ENCODE measurements at regions not wholly inside any gene's neighbourhood (a gene's known extent, or its start where the extent isn't known, plus 50 kb on each side); places are given as distances from the start of the nearest gene placed in this dataset.

- Histone ChIP-seq H3K27me3 (ENCODE audit: control insufficient read depth, low read length) (no peaks in the 10 kb centered on the region), H3K4me2 (ENCODE audit: low read length) (no peak overlapping the region), H3K36me3 (ENCODE audit: control insufficient read depth, low read length) (no peaks in the 10 kb centered on the region), H3K4me3 (ENCODE audit: low read length) (no peak overlapping the region), H4K20me1 (ENCODE audit: control insufficient read depth, insufficient read depth, low read depth, low read length) (no peaks in the 10 kb centered on the region), H3K9me2 (replicated peaks; ENCODE audit: control insufficient read depth, low read length) (no peaks in the 10 kb centered on the region), H3K79me2 (ENCODE audit: control insufficient read depth, low read length) (no peaks in the 10 kb centered on the region), H3F3A (ENCODE audit: control insufficient read depth, insufficient read depth) (no peaks in the 10 kb centered on the region), H3K4me1 (ENCODE audit: control insufficient read depth, low read length) (no peaks in the 10 kb centered on the region), H3K27ac (ENCODE audit: low read depth, low read length) (no peak overlapping the region), H3K9me3 (ENCODE audit: control insufficient read depth, insufficient read depth, low read length) (no peaks in the 10 kb centered on the region)
- TF ChIP-seq EZH2phosphoT487 (IDR thresholded peaks at IDR 0.05; ENCODE audit: borderline replicate concordance, low read length), result no peak
- TF ChIP-seq CTCF (IDR thresholded peaks at IDR 0.05; ENCODE audit: low read depth, low read length, poor library complexity, severe bottlenecking), result no peak
Measured at GRCh38 chr6:23478312-23478711, 647.7 kb upstream of the NRSN1 start.

- Histone ChIP-seq H3K4me1 (ENCODE audit: control insufficient read depth, low read length) (no peaks in the 10 kb centered on the region), H4K20me1 (ENCODE audit: control insufficient read depth, insufficient read depth, low read depth, low read length) (no peaks in the 10 kb centered on the region), H3K36me3 (ENCODE audit: control insufficient read depth, low read length) (no peaks in the 10 kb centered on the region), H3K9me3 (ENCODE audit: control insufficient read depth, insufficient read depth, low read length) (no peaks in the 10 kb centered on the region), H3F3A (ENCODE audit: control insufficient read depth, insufficient read depth) (no peaks in the 10 kb centered on the region), H3K9me2 (replicated peaks; ENCODE audit: control insufficient read depth, low read length) (no peaks in the 10 kb centered on the region), H3K79me2 (ENCODE audit: control insufficient read depth, low read length) (no peaks in the 10 kb centered on the region), H3K4me3 (ENCODE audit: low read length) (no peak overlapping the region), H3K27ac (ENCODE audit: low read depth, low read length) (no peak overlapping the region), H3K4me2 (ENCODE audit: low read length) (no peak overlapping the region), H3K27me3 (ENCODE audit: control insufficient read depth, low read length) (no peaks in the 10 kb centered on the region)
- TF ChIP-seq EZH2phosphoT487 (IDR thresholded peaks at IDR 0.05; ENCODE audit: borderline replicate concordance, low read length), result no peak
- no peak for TF ChIP-seq CTCF (IDR thresholded peaks at IDR 0.05; ENCODE audit: low read depth, low read length, poor library complexity, severe bottlenecking)
Measured at GRCh38 chr6:23483896-23484295, 642.1 kb upstream of the NRSN1 start.

- no peaks in the 10 kb centered on the region for H3K27me3 ChIP-seq (ENCODE audit: control insufficient read depth, low read length)
- no peaks in the 10 kb centered on the region for H3F3A ChIP-seq (ENCODE audit: control insufficient read depth, insufficient read depth)
- H3K4me1 ChIP-seq (ENCODE audit: control insufficient read depth, low read length), result no peaks in the 10 kb centered on the region
- H4K20me1 ChIP-seq (ENCODE audit: control insufficient read depth, insufficient read depth, low read depth, low read length), result no peaks in the 10 kb centered on the region
- no peaks in the 10 kb centered on the region for H3K9me2 ChIP-seq (replicated peaks; ENCODE audit: control insufficient read depth, low read length)
- no peaks in the 10 kb centered on the region for H3K9me3 ChIP-seq (ENCODE audit: control insufficient read depth, insufficient read depth, low read length)
- no peak for TF ChIP-seq CTCF (IDR thresholded peaks at IDR 0.05; ENCODE audit: low read depth, low read length, poor library complexity, severe bottlenecking)
- TF ChIP-seq EZH2phosphoT487 (IDR thresholded peaks at IDR 0.05; ENCODE audit: borderline replicate concordance, low read length), result no peak
- H3K4me2 ChIP-seq (ENCODE audit: low read length), result no peak overlapping the region
- H3K36me3 ChIP-seq (ENCODE audit: control insufficient read depth, low read length), result no peaks in the 10 kb centered on the region
- H3K79me2 ChIP-seq (ENCODE audit: control insufficient read depth, low read length), result no peaks in the 10 kb centered on the region
- no peak overlapping the region for H3K27ac ChIP-seq (ENCODE audit: low read depth, low read length)
- no peak overlapping the region for H3K4me3 ChIP-seq (ENCODE audit: low read length)
Measured at GRCh38 chr6:23494367-23494766, 631.6 kb upstream of the NRSN1 start.

- TF ChIP-seq CTCF (IDR thresholded peaks at IDR 0.05; ENCODE audit: low read depth, low read length, poor library complexity, severe bottlenecking), result no peak
- TF ChIP-seq EZH2phosphoT487 (IDR thresholded peaks at IDR 0.05; ENCODE audit: borderline replicate concordance, low read length), result no peak
- H3K27me3 ChIP-seq (ENCODE audit: control insufficient read depth, low read length), result no peaks in the 10 kb centered on the region
- no peaks in the 10 kb centered on the region for H3K36me3 ChIP-seq (ENCODE audit: control insufficient read depth, low read length)
- H3K4me1 ChIP-seq (ENCODE audit: control insufficient read depth, low read length), result no peaks in the 10 kb centered on the region
- H3K27ac ChIP-seq (ENCODE audit: low read depth, low read length), result no peak overlapping the region
- H3K4me2 ChIP-seq (ENCODE audit: low read length), result no peak overlapping the region
- H3F3A ChIP-seq (ENCODE audit: control insufficient read depth, insufficient read depth), result no peaks in the 10 kb centered on the region
- no peaks in the 10 kb centered on the region for H4K20me1 ChIP-seq (ENCODE audit: control insufficient read depth, insufficient read depth, low read depth, low read length)
- H3K79me2 ChIP-seq (ENCODE audit: control insufficient read depth, low read length), result no peaks in the 10 kb centered on the region
- no peak overlapping the region for H3K4me3 ChIP-seq (ENCODE audit: low read length)
- H3K9me3 ChIP-seq (ENCODE audit: control insufficient read depth, insufficient read depth, low read length), result no peaks in the 10 kb centered on the region
- H3K9me2 ChIP-seq (replicated peaks; ENCODE audit: control insufficient read depth, low read length), result no peaks in the 10 kb centered on the region
Measured at GRCh38 chr6:23498013-23498412, 628.0 kb upstream of the NRSN1 start.

Data from DOHH2 (cell line).